ENCODE measurements at regions not wholly inside any gene's neighbourhood (a gene's known extent, or its start where the extent isn't known, plus 50 kb on each side); places are given as distances from the start of the nearest gene placed in this dataset.

DNA sequence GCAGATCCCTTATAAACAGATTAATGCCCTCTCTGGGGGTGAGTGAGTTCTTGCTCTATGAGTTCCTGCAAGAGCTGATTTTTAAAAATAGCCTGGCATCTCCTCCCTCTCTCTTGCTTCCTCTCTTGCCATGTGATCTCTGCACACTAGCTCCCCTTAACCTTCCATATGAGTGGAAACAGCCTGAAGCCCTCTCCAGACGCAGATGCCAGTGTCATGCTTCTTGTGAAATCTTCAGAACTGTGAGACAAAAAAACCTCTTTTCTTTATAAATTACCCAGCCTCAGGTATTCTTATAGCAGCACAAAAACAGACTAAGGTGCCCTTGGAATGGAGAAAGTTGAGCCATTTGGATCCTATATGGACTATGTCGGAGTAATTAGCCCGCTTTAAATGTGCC, 559.7 kb upstream of the CYLC2 start:
- BruUV-seq (replicated peaks) = no TSS peak
- in situ Hi-C loops (cut with HindIII; ENCODE audit: low pct_unique_long_range_greater_than_20kb, low sequenced_read_pairs) (no loop called here), intact Hi-C loops (cut with micrococcal nuclease; ENCODE audit: unreplicated experiment) (no loop called here)
- ATAC-seq = no peak
- H3K4me1 ChIP-seq (ENCODE audit: control insufficient read depth, insufficient read depth, low read length) = no peaks in the 10 kb centered on the region
- ChIA-PET CTCF (no interaction called here), POLR2A (no interaction called here)
- no peaks in the 10 kb centered on the region for H3K36me3 ChIP-seq (ENCODE audit: control insufficient read depth, insufficient read depth, low read length)
- H3K4me3 ChIP-seq (ENCODE audit: low read depth in 2 of 2, low read length in 2 of 2) = no peak overlapping the region
- no peaks in the 10 kb centered on the region for H3K27me3 ChIP-seq (ENCODE audit: control insufficient read depth, insufficient read depth, low read length)
- H3K9me3 ChIP-seq (ENCODE audit: control insufficient read depth, insufficient read depth, low read depth, low read length) = no peaks in the 10 kb centered on the region
- no peak for TF ChIP-seq SIN3A (IDR thresholded peaks at IDR 0.05; ENCODE audit: borderline replicate concordance, insufficient read depth, low read depth, low read length)
- TF ChIP-seq POLR2AphosphoS5 (IDR thresholded peaks at IDR 0.05; ENCODE audit: low read depth, low read length) = no peak
- no peak for TF ChIP-seq TCF7L2 (IDR thresholded peaks at IDR 0.05; ENCODE audit: low read depth, low read length)
- TF ChIP-seq, protein P1, sequence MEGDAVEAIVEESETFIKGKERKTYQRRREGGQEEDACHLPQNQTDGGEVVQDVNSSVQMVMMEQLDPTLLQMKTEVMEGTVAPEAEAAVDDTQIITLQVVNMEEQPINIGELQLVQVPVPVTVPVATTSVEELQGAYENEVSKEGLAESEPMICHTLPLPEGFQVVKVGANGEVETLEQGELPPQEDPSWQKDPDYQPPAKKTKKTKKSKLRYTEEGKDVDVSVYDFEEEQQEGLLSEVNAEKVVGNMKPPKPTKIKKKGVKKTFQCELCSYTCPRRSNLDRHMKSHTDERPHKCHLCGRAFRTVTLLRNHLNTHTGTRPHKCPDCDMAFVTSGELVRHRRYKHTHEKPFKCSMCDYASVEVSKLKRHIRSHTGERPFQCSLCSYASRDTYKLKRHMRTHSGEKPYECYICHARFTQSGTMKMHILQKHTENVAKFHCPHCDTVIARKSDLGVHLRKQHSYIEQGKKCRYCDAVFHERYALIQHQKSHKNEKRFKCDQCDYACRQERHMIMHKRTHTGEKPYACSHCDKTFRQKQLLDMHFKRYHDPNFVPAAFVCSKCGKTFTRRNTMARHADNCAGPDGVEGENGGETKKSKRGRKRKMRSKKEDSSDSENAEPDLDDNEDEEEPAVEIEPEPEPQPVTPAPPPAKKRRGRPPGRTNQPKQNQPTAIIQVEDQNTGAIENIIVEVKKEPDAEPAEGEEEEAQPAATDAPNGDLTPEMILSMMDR (IDR thresholded peaks at IDR 0.05) = no peak
- TF ChIP-seq, protein P2, sequence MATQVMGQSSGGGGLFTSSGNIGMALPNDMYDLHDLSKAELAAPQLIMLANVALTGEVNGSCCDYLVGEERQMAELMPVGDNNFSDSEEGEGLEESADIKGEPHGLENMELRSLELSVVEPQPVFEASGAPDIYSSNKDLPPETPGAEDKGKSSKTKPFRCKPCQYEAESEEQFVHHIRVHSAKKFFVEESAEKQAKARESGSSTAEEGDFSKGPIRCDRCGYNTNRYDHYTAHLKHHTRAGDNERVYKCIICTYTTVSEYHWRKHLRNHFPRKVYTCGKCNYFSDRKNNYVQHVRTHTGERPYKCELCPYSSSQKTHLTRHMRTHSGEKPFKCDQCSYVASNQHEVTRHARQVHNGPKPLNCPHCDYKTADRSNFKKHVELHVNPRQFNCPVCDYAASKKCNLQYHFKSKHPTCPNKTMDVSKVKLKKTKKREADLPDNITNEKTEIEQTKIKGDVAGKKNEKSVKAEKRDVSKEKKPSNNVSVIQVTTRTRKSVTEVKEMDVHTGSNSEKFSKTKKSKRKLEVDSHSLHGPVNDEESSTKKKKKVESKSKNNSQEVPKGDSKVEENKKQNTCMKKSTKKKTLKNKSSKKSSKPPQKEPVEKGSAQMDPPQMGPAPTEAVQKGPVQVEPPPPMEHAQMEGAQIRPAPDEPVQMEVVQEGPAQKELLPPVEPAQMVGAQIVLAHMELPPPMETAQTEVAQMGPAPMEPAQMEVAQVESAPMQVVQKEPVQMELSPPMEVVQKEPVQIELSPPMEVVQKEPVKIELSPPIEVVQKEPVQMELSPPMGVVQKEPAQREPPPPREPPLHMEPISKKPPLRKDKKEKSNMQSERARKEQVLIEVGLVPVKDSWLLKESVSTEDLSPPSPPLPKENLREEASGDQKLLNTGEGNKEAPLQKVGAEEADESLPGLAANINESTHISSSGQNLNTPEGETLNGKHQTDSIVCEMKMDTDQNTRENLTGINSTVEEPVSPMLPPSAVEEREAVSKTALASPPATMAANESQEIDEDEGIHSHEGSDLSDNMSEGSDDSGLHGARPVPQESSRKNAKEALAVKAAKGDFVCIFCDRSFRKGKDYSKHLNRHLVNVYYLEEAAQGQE (IDR thresholded peaks at IDR 0.05; ENCODE audit: insufficient read depth in 1 of 2, low read depth in 2 of 2, low read length in 1 of 2) = no peak
- no peak for DNase-seq (ENCODE audit: low read depth, low spot score)
- no peak overlapping the region for H3K27ac ChIP-seq (ENCODE audit: low read length)

- ATAC-seq (no peak), DNase-seq (ENCODE audit: low read depth, low spot score) (no peak)
- no peak overlapping the region for H3K27ac ChIP-seq (ENCODE audit: low read length)
- BruUV-seq (replicated peaks) = no TSS peak
- no peaks in the 10 kb centered on the region for H3K36me3 ChIP-seq (ENCODE audit: control insufficient read depth, insufficient read depth, low read length)
- no peak overlapping the region for H3K4me3 ChIP-seq (ENCODE audit: low read depth in 2 of 2, low read length in 2 of 2)
- TF ChIP-seq POLR2AphosphoS5 (IDR thresholded peaks at IDR 0.05; ENCODE audit: low read depth, low read length) = no peak
- TF ChIP-seq, protein P2 (IDR thresholded peaks at IDR 0.05; ENCODE audit: insufficient read depth in 1 of 2, low read depth in 2 of 2, low read length in 1 of 2) = no peak
- no peak for TF ChIP-seq TCF7L2 (IDR thresholded peaks at IDR 0.05; ENCODE audit: low read depth, low read length)
- TF ChIP-seq SIN3A (IDR thresholded peaks at IDR 0.05; ENCODE audit: borderline replicate concordance, insufficient read depth, low read depth, low read length) = no peak
- TF ChIP-seq, protein P1 (IDR thresholded peaks at IDR 0.05) = no peak
- H3K9me3 ChIP-seq (ENCODE audit: control insufficient read depth, insufficient read depth, low read depth, low read length) = no peaks in the 10 kb centered on the region
- H3K27me3 ChIP-seq (ENCODE audit: control insufficient read depth, insufficient read depth, low read length) = no peaks in the 10 kb centered on the region
- H3K4me1 ChIP-seq (ENCODE audit: control insufficient read depth, insufficient read depth, low read length) = no peaks in the 10 kb centered on the region
- in situ Hi-C loops (cut with HindIII; ENCODE audit: low pct_unique_long_range_greater_than_20kb, low sequenced_read_pairs) = no loop called here
- ChIA-PET POLR2A (no interaction called here), CTCF (no interaction called here)
- intact Hi-C loops (cut with micrococcal nuclease; ENCODE audit: unreplicated experiment) = no loop called here
Measured at GRCh38 chr9:102434545-102434944, 560.6 kb upstream of the CYLC2 start.
